Choroid plexus epithelial cell (primary cell): ENCODE measurements at regions not wholly inside any gene's neighbourhood (a gene's known extent, or its start where the extent isn't known, plus 50 kb on each side); places are given as distances from the start of the nearest gene placed in this dataset.

ENCODE experiments used
- DNase-seq: peaks from one replicate; pipeline ENCODE4 v3.0.0-alpha.2; 2010; ENCODE audit warnings: low read depth
- H3K4me3 ChIP-seq: 2 replicates; pipeline ENCODE4 v1.5.1; 2011; ENCODE audit warnings: low read depth, mild to moderate bottlenecking, control low read depth, low read length, moderate library complexity
- TF ChIP-seq, protein P1 (sequence below): conservative IDR thresholded peaks from 2 replicates; pipeline ENCODE4 v1.5.1; 2011; ENCODE audit warnings: low read depth, mild to moderate bottlenecking, control low read depth, inconsistent platforms, low read length, moderate library complexity

DNA sequence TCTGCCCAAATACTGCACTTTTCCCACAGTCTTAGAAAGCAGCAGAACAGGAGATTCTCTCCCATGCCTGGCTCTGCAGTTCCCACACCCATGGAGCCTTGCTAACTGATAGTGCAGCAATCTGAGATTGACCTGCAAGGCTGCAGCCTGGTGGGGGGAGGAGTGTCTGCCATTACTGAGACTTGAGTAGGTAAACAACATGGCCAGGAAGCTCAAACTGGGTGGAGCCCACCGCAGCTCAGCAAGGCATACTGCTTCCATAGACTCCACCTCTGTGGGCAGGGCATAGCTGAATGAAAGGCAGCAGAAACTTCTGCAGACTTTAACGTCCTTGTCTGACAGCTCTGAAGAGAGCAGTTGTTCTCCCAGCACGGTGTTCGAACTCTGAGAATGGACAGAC, 358.5 kb upstream of the PCDH9 start:
- DNase-seq, result no peak
- TF ChIP-seq, protein P1, sequence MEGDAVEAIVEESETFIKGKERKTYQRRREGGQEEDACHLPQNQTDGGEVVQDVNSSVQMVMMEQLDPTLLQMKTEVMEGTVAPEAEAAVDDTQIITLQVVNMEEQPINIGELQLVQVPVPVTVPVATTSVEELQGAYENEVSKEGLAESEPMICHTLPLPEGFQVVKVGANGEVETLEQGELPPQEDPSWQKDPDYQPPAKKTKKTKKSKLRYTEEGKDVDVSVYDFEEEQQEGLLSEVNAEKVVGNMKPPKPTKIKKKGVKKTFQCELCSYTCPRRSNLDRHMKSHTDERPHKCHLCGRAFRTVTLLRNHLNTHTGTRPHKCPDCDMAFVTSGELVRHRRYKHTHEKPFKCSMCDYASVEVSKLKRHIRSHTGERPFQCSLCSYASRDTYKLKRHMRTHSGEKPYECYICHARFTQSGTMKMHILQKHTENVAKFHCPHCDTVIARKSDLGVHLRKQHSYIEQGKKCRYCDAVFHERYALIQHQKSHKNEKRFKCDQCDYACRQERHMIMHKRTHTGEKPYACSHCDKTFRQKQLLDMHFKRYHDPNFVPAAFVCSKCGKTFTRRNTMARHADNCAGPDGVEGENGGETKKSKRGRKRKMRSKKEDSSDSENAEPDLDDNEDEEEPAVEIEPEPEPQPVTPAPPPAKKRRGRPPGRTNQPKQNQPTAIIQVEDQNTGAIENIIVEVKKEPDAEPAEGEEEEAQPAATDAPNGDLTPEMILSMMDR, result no peak
- no peak overlapping the region for H3K4me3 ChIP-seq

DNA sequence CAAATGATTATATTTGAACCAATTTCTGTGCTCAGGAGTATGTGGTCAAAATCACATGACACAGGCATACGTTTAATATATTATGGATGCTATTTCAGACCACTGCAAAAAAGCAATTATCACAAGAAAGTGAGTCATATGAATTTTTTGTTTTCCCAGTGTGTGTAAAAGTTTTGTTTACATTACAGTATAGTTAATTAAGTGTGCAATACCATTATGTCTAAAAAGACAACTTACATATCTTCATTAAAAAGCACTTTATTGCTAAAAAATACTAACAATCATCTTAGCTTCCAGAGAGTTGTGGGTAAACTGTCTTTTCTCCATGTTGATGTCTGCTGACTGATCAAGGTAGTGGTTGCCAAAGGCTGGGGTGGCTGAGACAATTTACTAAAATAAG, 347.2 kb upstream of the PCDH9 start:
- H3K4me3 ChIP-seq, result no peak overlapping the region
- no peak for DNase-seq
- TF ChIP-seq, protein P1, result no peak

DNA sequence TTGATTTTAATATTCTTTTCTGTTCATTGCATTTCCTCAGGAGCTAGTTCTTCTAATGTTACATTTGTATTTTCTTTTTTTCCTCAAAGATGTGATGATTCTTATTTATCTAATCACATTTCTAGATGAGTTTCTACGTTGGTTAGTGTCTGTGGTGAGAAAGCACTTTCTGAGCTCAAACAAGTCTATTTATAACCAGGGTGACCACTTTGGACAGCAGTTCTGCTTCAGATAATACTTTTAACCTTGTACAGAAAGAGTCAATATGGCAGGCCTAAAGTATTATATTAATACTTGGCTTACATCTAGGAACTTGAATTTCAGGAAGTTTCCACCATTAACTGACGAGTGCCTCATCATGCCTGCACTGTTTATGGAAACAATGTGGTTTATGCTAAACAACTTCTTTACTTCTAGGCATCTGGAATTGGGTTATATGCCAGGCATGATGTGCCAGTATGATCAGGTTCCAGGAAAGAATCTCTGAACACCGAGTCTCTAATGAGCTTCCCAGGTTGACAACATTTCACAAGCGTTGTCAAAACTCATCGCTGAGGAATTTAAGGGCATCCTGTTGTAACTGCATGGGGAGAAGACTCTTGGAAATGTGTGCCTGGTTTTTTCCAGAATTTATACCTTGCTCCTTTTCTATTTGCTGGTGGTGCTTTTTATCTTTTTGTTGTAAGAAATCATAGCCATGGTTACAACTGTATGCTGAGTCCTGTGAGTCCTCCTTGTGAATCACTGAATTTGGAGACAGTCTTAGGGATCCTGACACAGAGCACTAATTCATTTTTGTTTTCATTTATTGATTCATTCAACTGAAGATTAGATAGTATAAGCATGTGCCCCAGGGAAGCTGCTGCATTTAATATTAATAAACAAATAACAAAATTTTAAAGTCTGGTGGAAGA, 344.4 kb upstream of the PCDH9 start:
- no peak overlapping the region for H3K4me3 ChIP-seq
- peak; percentile 85 for DNase-seq
- TF ChIP-seq, protein P1, result no peak

DNA sequence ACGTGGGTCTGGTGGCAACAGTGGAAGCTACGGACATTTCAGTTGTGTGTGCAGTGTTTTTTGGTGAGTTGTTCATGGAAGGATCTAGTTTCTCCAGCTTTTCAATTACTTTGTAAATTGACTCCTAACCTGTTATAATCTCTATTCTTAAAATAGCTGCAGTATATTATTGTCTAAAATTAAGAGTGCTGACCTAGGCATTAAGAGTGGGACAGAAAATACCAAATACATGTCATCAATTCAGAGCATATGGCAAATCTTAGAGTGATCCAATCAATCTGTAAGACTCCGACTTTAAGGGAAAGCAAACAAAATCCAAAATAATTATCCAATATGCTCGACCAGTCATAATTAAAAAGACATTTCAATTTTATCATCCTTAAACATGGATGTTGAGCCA, 338.1 kb upstream of the PCDH9 start:
- TF ChIP-seq, protein P1, result no peak
- H3K4me3 ChIP-seq, result no peak overlapping the region
- DNase-seq, result no peak

DNA sequence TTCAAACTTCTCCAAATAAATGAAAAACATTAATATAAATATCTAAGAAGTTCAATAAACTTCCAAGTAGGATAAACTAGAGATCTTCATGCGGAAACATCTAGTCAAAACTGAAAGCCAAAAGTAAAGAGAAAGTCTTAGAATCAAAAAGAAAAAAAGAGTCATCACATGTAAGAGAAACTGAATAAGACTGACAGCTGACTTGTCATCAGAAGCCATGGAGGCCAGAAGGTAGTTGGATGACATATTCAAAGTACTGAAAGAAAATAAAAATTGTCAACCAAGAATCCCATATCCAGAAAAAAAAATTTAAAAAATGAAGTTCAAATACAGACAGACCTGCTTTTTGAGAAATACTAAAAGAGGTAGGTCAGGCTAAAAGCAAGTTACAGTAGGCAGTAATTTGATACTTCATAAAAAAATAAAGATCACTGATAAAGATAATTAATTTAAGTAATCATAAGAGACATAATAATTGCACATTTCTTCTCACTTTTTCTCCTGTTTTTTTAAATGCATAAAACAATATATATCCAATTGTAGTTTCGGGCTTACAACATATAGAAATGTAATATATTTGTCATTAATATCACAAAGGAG, 327.6 kb upstream of the PCDH9 start:
- peak; percentile 11 for DNase-seq
- H3K4me3 ChIP-seq, result no peak overlapping the region
- TF ChIP-seq, protein P1, result no peak

DNA sequence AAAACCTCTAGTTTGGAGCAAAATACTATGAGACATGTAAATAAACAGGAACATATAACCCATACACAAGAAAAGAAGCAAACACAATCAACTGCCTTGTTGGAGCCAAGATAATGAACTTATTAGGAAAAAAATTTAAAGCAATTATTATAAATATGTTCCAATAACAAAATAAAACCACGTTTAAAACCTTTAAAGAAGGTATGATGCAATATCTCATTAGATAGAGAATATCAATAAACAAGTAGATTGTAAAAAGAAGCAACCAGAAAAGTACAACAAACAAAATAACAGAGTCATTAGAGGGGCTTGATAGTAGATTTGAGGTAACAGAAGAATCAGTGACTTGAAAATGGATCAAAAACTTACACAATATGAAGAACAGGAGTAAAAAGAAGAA, 327.0 kb upstream of the PCDH9 start:
- DNase-seq, result no peak
- TF ChIP-seq, protein P1, result no peak
- H3K4me3 ChIP-seq, result no peak overlapping the region
